Mesenchymal stem cell (in vitro differentiated cells and primary cell): ENCODE measurements at regions not wholly inside any gene's neighbourhood (a gene's known extent, or its start where the extent isn't known, plus 50 kb on each side); places are given as distances from the start of the nearest gene placed in this dataset.

Experiments used
- DNase-seq: peaks from one replicate; pipeline ENCODE4 v3.0.0-alpha.2; 2013
- H2AFZ ChIP-seq: one replicate; pipeline ENCODE4 v1.6.1; 2013; ENCODE audit warnings: low read depth, mild to moderate bottlenecking, control low read depth, inconsistent platforms, low read length, moderate library complexity
- H2AK5ac ChIP-seq: 2 replicates; pipeline ENCODE4 v1.6.1; 2013; ENCODE audit warnings: low read length, moderate library complexity, mild to moderate bottlenecking, inconsistent platforms; ENCODE audit not compliant: severe bottlenecking
- H2BK120ac ChIP-seq: one replicate; pipeline ENCODE4 v1.6.1; 2013; ENCODE audit warnings: low read depth, mild to moderate bottlenecking, inconsistent platforms, low read length, moderate library complexity
- H2BK12ac ChIP-seq, 2 experiments: one replicate each; pipeline ENCODE4 v1.6.1; 2013; ENCODE audit warnings: inconsistent platforms in 2 of 2, low read length in 2 of 2, mild to moderate bottlenecking in 2 of 2, moderate library complexity in 2 of 2, control low read depth in 1 of 2
- H2BK15ac ChIP-seq: one replicate; pipeline ENCODE4 v1.6.1; 2013; ENCODE audit warnings: mild to moderate bottlenecking, low read depth, inconsistent platforms; ENCODE audit not compliant: poor library complexity, severe bottlenecking
- H2BK5ac ChIP-seq: 2 replicates; pipeline ENCODE4 v1.6.1; 2013; ENCODE audit warnings: low read depth, mild to moderate bottlenecking, low read length, control low read depth, inconsistent platforms; ENCODE audit not compliant: poor library complexity, severe bottlenecking
- H3K14ac ChIP-seq, 2 experiments: one replicate each; pipeline ENCODE4 v1.6.1; 2013; ENCODE audit warnings: inconsistent platforms in 2 of 2, low read length in 2 of 2, control low read depth in 1 of 2, mild to moderate bottlenecking in 1 of 2, moderate library complexity in 1 of 2
- H3K18ac ChIP-seq, 2 experiments: one replicate each; pipeline ENCODE4 v1.6.1; 2013; ENCODE audit warnings: inconsistent platforms in 2 of 2, low read length in 2 of 2, control low read depth in 1 of 2, low read depth in 1 of 2, mild to moderate bottlenecking in 1 of 2
- H3K23ac ChIP-seq, 2 experiments: one replicate each; pipeline ENCODE4 v1.6.1; 2013; ENCODE audit warnings: inconsistent platforms in 2 of 2, low read length in 2 of 2, mild to moderate bottlenecking in 2 of 2, moderate library complexity in 2 of 2, control low read depth in 1 of 2
- H3K27ac ChIP-seq: 2 replicates; pipeline ENCODE4 v1.5.1; 2013; ENCODE audit warnings: mild to moderate bottlenecking, moderate library complexity, low read length, control low read depth, inconsistent platforms; ENCODE audit not compliant: poor library complexity, severe bottlenecking
- H3K27me3 ChIP-seq, 2 experiments: 2 replicates each; pipeline versions ENCODE4 v1.6.1 to v1.7.0; 2013; ENCODE audit warnings: low read length in 2 of 2, mild to moderate bottlenecking in 2 of 2, moderate library complexity in 2 of 2, control low read depth in 1 of 2, inconsistent platforms in 1 of 2; ENCODE audit not compliant: control insufficient read depth in 1 of 2, insufficient read depth in 1 of 2
- H3K36me3 ChIP-seq, 2 experiments: 2 replicates each; pipeline versions ENCODE4 v1.6.1 to v1.7.0; 2013; ENCODE audit warnings: low read length in 2 of 2, control low read depth in 1 of 2, inconsistent platforms in 1 of 2, low read depth in 1 of 2, mild to moderate bottlenecking in 1 of 2; ENCODE audit not compliant: insufficient read depth in 2 of 2, control insufficient read depth in 1 of 2
- H3K4ac ChIP-seq, 2 experiments: one replicate each; pipeline ENCODE4 v1.6.1; 2013; ENCODE audit warnings: inconsistent platforms in 2 of 2, low read length in 2 of 2, mild to moderate bottlenecking in 2 of 2, moderate library complexity in 2 of 2, control low read depth in 1 of 2, low read depth in 1 of 2
- H3K4me1 ChIP-seq: 2 replicates; pipeline ENCODE4 v1.6.1; 2013; ENCODE audit warnings: low read depth, low read length, control low read depth; ENCODE audit not compliant: control insufficient read depth, insufficient read depth
- H3K4me2 ChIP-seq: 2 replicates; pipeline ENCODE4 v1.6.1; 2013; ENCODE audit warnings: low read length, mild to moderate bottlenecking, inconsistent platforms; ENCODE audit not compliant: poor library complexity, severe bottlenecking
- H3K4me3 ChIP-seq, 2 experiments: 2 replicates each; pipeline versions ENCODE4 v1.5.1 to v1.7.0; 2013; ENCODE audit warnings: low read length in 2 of 2, mild to moderate bottlenecking in 2 of 2, control low read depth in 1 of 2, low read depth in 1 of 2; ENCODE audit not compliant: insufficient read depth in 1 of 2
- H3K79me1 ChIP-seq: replicated peaks from 2 replicates; pipeline ENCODE4 v1.6.1; 2013; ENCODE audit warnings: mild to moderate bottlenecking, control low read depth, low read length, inconsistent platforms; ENCODE audit not compliant: poor library complexity, severe bottlenecking
- H3K9ac ChIP-seq: 2 replicates; pipeline ENCODE4 v1.7.0; 2013; ENCODE audit warnings: mild to moderate bottlenecking, low read length, moderate library complexity
- H3K9me3 ChIP-seq: 2 replicates; pipeline ENCODE4 v1.7.0; 2013; ENCODE audit warnings: mild to moderate bottlenecking, low read length; ENCODE audit not compliant: control insufficient read depth
- H4K8ac ChIP-seq: one replicate; pipeline ENCODE4 v1.6.1; 2013; ENCODE audit warnings: inconsistent platforms, mild to moderate bottlenecking, low read length, moderate library complexity
- H4K91ac ChIP-seq: one replicate; pipeline ENCODE4 v1.6.1; 2013; ENCODE audit warnings: mild to moderate bottlenecking, low read length, inconsistent platforms
- WGBS: methylation state at CpG from one replicate; pipeline ENCODE4 v1.1.7; 2013; ENCODE audit warnings: mixed read lengths; 5-methylcytosine and 5-hydroxymethylcytosine counted together

- Histone ChIP-seq H3K9ac (no peak overlapping the region), H2BK120ac (no peak overlapping the region), H2AFZ (no peak overlapping the region), H3K79me1 (no peaks in the 10 kb centered on the region), H3K4ac (no peak overlapping the region), H3K4me1 (no peaks in the 10 kb centered on the region), H3K9me3 (peaks cover 11% of the 10 kb centered on the region), H3K27ac (no peak overlapping the region), H2BK12ac (no peak overlapping the region), H2AK5ac (no peak overlapping the region), H3K36me3 (no peaks in the 10 kb centered on the region), H3K4me2 (no peak overlapping the region), H4K91ac (no peak overlapping the region), H3K23ac (no peak overlapping the region), H3K14ac (no peak overlapping the region), H2BK5ac (no peak overlapping the region), H2BK15ac (no peak overlapping the region), H3K18ac (no peak overlapping the region), H3K27me3 (no peaks in the 10 kb centered on the region), H3K4me3 (no peak overlapping the region), H4K8ac (no peak overlapping the region)
- DNase-seq, result no peak
Measured at GRCh38 chr1:68551459-68551858, 54.6 kb upstream of the DEPDC1 start.

- Histone ChIP-seq H3K79me1 (no peaks in the 10 kb centered on the region), H2BK15ac (no peak overlapping the region), H3K27ac (no peak overlapping the region), H2BK12ac (no peak overlapping the region), H3K4ac (no peak overlapping the region), H3K4me3 (no peak overlapping the region), H3K4me1 (no peaks in the 10 kb centered on the region), H4K8ac (no peak overlapping the region), H3K23ac (no peak overlapping the region), H2BK5ac (no peak overlapping the region), H3K9me3 (no peaks in the 10 kb centered on the region), H3K27me3 (no peaks in the 10 kb centered on the region), H3K36me3 (no peaks in the 10 kb centered on the region), H4K91ac (no peak overlapping the region), H3K18ac (no peak overlapping the region), H2AFZ (no peak overlapping the region), H3K4me2 (no peak overlapping the region), H3K9ac (no peak overlapping the region), H2AK5ac (no peak overlapping the region), H3K14ac (no peak overlapping the region), H2BK120ac (no peak overlapping the region)
- DNase-seq, result no peak
- WGBS, result 73% methylated on average over 3 of the region's 4 CpGs
Measured at GRCh38 chr1:68558321-68559026, 61.6 kb upstream of the DEPDC1 start.

- Histone ChIP-seq H3K18ac (no peak overlapping the region), H3K4me2 (no peak overlapping the region), H3K4me3 (no peak overlapping the region), H4K8ac (no peak overlapping the region), H2BK120ac (no peak overlapping the region), H2AK5ac (no peak overlapping the region), H3K14ac (no peak overlapping the region), H2AFZ (no peak overlapping the region), H3K4ac (no peak overlapping the region), H3K27ac (no peak overlapping the region), H3K27me3 (no peaks in the 10 kb centered on the region), H3K9ac (no peak overlapping the region), H2BK5ac (no peak overlapping the region), H3K79me1 (no peaks in the 10 kb centered on the region), H4K91ac (no peak overlapping the region), H3K4me1 (no peaks in the 10 kb centered on the region), H3K9me3 (no peaks in the 10 kb centered on the region), H2BK12ac (no peak overlapping the region), H3K36me3 (no peaks in the 10 kb centered on the region), H2BK15ac (no peak overlapping the region), H3K23ac (no peak overlapping the region)
- DNase-seq, result no peak
- WGBS, result 32% methylated on average over 3 of the region's 4 CpGs
Measured at GRCh38 chr1:68565923-68566322, 69.0 kb upstream of the DEPDC1 start.

GRCh38 chr1:68570871-68571270 lies 74.0 kb upstream of the DEPDC1 start:
- Histone ChIP-seq H2BK120ac (no peak overlapping the region), H2BK12ac (no peak overlapping the region), H2AFZ (no peak overlapping the region), H3K79me1 (no peaks in the 10 kb centered on the region), H3K18ac (no peak overlapping the region), H3K4me2 (no peak overlapping the region), H3K27ac (no peak overlapping the region), H4K8ac (no peak overlapping the region), H2BK15ac (no peak overlapping the region), H3K9me3 (no peaks in the 10 kb centered on the region), H3K27me3 (no peaks in the 10 kb centered on the region), H4K91ac (no peak overlapping the region), H3K14ac (no peak overlapping the region), H2AK5ac (no peak overlapping the region), H2BK5ac (no peak overlapping the region), H3K36me3 (no peaks in the 10 kb centered on the region), H3K23ac (no peak overlapping the region), H3K9ac (peak overlapping the region; percentile 53), H3K4me1 (no peaks in the 10 kb centered on the region), H3K4ac (no peak overlapping the region), H3K4me3 (no peak overlapping the region)
- no peak for DNase-seq
- WGBS, result 84% methylated on average over 2 of the region's 3 CpGs
